ENCODE measurements at regions not wholly inside any gene's neighbourhood (a gene's known extent, or its start where the extent isn't known, plus 50 kb on each side); places are given as distances from the start of the nearest gene placed in this dataset.

GRCh38 chr12:115228434-115228833 is 544.5 kb upstream of the TBX3 start:
- TF ChIP-seq CTCF (IDR thresholded peaks at IDR 0.05) (no peak), POLR2A (IDR thresholded peaks at IDR 0.05) (no peak)
